ENCODE measurements at regions not wholly inside any gene's neighbourhood (a gene's known extent, or its start where the extent isn't known, plus 50 kb on each side); places are given as distances from the start of the nearest gene placed in this dataset.

DNA sequence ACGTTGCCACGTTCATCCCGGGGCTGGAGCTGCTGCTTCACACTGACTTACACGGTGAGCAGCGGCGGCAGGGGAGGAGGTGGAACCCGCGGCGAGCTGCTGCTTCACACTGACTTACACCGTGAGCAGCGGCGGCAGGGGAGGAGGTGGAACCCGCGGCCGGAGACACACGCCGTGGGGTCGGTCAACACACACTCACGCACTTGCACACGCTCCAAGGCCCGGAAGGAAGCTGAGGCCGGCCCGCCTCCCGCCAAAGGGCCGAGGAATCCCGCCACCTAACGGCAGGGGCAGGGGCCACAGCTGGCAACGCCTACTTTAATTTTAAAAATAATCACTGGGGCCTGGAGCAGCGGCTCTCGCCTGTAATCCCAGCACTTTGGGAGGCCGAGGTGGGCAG is 94.4 kb upstream of the FOXC1 start:
- DNase-seq (ENCODE audit: low read depth in 2 of 2), result no peak

DNA sequence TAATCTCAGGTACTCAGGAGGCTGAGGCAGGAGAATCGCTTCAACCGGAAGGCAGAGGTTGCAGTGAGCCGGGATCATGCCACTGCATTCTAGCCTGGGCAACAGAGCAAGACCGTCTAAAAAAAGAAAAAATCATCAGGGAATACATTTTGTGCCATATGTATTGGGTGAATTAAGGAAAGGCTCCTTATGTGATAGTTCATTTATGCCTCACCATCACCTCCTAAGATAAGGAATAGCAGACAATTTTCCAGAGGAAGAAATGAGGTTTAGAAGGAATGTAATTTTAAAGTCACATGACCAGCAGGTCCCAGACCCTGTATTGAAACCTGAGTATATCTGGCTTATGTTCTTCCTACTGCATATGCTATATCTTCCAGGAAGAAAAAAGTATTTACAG is 93.9 kb upstream of the FOXC1 start:
- no peak for DNase-seq (ENCODE audit: low read depth in 2 of 2)

DNA sequence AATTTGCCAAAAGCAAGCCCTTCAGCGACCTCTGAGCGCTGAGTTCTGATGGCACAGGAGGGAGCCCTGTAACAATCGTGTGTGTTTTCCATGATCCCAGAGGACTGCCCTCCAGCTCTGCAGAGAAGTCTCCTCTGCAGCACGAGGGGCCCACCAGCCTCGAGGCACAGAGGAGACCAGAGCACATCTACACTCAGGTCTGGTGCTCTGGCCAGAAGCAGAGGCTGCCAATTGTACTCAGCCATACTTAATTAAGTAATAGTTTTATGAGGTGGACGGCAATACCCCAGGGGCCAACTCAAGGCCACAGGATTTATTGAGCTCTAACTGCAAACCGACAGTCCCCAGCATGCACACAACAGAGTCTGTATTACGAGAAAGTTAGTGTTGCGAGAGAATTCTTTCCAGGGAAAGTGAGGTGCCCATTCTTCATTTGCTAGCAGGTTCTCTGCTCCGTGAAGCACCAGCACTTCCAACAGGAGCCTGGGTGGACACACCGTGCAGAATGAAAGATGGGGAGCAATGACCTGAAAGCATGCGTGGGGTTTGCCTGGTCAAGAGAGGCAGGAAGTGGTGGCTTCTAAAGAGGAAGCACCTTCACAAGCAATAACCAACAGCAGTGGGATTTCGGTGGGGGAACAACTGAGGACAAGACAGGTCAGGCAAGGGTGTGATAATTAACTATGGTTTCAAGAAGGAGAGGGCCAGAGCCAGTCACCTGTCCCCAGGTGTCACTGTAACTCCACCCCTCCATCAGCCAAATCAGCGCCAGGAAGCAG is 92.8 kb upstream of the FOXC1 start:
- no peak for DNase-seq (ENCODE audit: low read depth in 2 of 2)

DNA sequence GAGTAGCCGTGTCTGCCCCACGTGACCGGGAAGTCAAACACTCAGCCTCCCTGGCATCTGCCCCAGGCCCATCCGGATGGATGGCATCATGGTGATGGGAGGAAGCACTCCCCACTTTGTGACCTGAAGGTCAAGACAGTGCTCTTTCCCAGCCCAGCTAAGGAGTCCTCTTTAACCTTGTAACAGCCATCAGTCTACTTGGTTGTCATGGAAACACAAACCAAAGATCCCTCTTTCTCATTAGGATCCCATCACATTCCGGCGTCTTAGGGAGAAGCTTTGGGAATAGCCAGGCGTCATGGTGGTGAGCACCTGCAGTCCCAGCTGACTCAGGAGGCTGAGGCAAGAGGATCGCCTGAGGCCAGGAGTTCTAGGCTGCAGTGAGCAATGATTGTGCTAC is 90.9 kb upstream of the FOXC1 start:
- no peak for DNase-seq (ENCODE audit: low read depth in 2 of 2)

DNA sequence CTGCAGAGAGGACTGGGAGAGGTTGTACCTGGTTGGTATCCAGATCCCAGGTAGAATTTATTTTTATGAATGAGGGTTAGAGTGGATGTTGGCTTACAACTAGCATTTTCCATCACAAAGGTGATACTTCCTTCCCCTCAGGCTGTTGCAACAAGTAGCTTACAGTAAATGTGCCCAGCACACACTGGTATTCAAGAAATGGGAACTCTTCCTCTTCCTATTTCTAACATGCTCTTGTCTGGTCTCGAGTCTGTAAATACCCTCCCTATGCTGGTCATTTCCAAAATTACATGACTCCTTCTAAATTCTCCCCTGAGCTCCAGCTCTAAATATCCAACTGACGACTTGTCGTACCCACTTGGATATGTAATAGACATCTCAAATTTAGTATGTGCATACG is 90.1 kb upstream of the FOXC1 start:
- no peak for DNase-seq (ENCODE audit: low read depth in 2 of 2)

DNA sequence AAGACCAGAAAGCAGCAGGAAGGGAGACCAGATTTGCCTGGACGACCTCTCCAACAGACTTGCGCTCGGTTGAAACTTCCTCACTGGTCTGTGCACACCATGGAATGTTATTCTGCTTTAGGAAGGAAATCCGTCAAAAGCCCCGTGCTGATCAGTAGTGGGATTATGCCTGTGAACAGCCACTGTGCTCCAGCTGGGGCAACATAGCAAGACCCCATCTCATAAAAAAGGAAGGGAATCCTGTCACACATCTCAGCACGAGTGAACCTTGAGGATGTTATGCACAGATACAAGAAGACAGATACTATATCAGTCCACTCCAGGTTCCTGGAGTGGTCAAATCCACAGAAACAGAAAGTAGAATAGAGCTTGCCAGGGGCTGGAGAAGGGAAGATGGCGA is 86.9 kb upstream of the FOXC1 start:
- DNase-seq (ENCODE audit: low read depth in 2 of 2), result no peak

DNA sequence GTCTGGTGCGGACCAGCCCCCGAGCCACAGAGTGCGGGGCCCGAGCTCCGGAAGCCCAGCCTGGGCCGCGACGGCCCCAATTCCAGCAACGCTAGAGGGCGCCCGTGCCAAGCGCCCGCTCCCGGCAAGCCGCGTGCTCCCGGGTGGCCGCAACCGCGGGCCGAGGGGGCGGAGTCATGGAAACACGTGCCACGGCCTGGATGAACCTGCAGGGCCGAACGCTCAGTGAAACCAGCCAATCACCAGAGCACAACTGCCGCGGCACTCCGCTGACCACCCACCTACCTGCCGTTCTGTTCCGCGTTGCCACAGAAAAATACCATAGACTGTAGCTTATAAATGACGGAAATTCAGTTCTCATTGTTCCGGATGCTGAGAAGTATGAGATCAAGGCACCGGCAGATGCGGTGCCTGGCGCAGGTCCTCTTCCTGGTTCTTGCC is 85.7 kb upstream of the FOXC1 start:
- DNase-seq (ENCODE audit: low read depth in 2 of 2), result peak; percentile 20 to 25

DNA sequence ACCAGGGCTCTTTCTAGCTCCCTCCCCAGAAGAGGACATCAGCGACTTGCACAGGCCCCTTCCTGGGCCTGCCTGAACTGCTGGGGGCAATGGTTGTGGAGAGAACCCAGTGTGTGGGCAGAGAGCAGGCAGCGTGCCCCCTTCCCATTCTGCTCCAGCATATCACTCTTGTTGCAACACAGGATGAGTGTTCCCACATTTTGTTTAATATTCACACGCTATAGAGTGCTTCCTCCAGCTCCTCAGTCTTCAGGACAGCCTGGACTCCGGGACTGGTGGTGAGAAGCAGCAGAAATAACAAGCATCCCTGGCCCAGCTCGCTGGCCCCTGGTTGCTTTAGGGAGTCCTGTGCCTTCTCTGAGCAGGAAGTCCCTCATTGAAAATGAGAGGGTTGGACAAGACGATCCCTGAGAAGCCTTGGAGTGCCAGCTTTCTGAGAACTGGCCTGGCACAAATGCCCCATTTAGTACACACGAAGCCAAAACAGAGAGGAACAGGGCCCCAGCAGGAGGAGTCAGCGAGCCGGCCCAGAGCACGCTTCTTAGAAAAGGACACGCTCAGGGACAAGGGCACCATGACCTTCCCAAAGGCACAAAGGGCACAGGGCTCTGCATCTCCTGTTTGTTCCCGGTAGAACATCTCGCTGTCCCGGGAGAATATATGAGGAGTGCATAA is 84.2 kb upstream of the FOXC1 start:
- no peak for DNase-seq (ENCODE audit: low read depth in 2 of 2)

DNA sequence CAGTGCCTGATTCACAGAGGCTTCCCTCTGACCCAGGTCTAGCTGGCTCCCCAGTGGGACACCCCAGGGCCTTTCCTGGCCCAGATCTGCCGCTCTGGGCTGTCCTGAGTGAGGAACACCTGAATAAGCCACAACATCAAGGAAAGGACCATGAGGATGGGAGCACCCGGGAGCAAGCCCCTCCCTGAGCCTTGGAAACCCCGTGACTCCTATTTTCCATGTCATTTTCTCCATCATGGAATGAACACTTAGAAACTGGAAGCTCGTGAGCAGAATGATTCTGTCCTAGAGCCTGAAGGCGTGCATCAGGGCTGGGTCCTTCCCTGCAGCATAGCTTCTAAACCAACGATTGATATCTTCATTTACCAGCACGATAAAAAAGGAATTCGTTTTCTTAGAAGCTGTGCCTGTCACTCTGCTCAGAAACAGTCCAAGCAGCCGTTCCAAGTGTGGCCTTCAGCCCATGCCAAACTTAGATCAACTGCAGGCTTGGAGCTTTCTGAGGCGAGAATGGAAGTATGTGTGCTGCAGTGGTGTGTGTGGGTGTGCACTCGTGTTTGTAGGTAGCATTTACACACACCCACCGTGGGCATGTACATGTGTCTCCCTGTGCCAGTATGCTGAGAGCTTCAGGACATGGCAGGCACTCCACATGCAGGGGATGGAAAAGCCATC is 83.2 kb upstream of the FOXC1 start:
- DNase-seq (ENCODE audit: low read depth in 2 of 2), result no peak

DNA sequence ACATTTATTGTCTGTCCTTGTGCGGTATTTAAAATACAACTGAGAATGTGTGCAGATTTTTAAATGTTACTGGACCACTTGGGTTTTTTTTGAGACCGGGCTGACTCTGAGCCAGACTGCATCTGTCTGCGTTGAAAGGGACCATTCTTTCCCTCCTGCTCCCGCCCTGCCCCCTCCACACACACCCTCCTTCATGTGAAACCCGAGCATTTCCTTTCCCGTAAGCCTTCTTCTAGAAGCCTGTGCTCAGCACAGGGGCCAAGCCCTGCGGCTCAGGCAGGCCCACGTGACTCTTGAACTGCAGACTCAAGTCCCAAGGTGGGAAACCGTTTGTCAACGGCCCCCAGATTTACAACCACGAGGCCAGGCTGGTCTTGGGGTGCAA is 82.7 kb upstream of the FOXC1 start:
- peak; percentile 21 to 22 for DNase-seq (ENCODE audit: low read depth in 2 of 2)

DNA sequence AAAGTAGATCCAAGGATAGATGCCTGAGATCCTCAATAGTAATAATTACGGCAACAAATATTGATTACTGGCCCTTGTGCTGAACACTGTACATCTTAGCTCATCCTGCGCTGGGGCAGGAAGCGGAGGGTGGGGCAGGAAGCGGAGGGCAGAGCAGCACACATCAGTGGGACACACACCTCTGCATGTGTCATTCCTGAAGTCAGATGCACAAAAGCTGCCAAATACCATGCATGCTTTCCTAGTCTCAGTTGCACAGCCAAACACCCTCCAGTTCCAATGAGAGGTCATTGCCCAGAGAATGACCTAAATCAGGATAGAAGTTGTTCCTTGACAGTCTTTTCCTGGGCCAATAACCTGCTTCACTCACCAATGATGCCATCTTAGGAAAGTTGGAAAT is 74.4 kb upstream of the FOXC1 start:
- DNase-seq (ENCODE audit: low read depth in 2 of 2), result no peak

DNA sequence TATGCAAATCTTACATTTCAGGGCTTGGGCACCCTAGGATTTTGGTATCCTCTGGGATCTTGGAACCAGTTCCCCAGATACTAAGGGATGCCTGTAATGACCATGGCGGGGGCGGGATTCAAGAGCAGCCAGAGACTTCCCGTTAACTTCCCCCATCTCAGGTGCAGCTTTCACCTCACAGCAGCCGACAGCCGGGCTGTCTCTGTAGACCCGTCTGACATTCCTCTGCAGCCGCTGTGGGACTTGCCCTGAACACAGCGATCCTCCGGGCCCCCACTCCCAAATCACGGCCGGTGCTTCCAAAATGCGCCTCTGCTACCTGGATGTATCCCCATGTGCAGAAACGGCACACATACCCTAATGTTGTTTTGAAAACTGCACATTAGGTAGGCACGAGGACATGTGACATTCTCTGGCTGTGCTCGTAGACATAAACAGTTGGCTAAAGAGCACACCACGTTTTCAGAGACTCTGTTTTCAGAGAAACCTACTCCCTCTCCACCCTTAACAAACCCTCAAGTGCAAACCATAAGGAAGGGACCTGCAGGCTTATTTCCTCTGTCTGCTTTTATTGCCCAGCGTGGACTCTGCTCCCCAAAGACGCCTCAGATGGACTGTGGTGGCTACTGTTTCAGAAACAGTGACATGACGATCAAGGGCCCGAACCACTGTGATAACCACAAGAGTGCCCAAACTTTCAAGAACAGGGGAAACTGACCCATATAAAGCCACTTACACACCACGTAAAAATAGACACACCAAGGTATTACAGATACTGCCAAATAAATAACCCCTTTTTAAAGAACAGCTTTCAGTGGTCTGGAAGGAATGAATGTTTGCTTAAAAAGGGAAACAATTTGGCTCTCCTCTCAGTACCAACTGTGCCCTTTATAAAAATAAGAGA is 72.9 kb upstream of the FOXC1 start:
- DNase-seq (ENCODE audit: low read depth in 2 of 2), result no peak

DNA sequence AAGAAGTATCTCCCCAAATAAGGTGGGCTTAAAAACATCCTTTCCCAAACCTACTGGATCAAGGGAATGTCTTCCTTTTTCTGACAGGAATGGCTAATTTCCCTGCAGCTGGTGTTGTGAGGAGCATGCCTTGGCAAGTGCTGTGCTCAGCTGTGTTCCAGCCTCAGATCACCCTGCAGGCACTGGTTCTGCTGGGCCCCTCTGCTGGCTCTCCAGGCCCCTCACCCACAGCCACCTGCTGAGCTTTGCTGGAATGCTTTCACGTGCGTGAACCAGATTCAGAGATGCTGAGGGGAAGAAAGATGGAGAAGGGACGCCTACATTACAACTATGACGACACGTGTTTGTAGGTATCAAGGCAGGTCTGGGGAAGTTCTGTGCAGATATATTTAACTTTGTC is 71.3 kb upstream of the FOXC1 start:
- no peak for DNase-seq (ENCODE audit: low read depth in 2 of 2)

DNA sequence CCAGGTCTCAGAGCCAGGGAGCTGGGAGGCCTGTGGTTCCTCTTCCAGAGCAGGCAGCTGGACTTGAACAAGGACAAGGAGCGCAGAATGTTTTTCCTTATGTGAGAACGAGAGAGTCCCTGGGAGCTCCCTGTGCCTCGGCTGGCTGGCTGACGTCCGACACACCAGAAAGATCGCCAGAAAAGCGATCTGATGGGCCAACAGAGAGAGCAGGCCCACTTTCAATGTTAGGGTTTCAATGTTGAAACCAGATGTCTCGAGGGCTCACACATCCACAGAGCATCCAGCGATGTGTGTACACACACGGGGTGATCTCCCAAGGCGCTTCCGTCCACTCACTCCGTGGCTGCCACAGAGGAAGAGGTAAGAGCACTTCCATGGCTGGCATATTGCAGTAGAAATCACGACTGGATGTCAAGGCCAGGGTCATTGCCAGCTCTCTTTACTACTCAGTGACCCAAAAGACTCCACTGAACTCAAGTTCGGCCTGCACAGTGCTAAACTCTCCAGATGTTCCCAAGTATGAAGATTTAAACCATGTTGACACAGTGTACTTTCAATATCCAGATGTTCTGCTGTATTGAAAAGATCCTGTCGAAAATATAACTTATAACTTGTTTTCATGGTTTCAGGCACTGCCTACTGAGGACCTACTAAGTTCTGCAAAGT is 70.8 kb upstream of the FOXC1 start:
- DNase-seq (ENCODE audit: low read depth in 2 of 2), result no peak

DNA sequence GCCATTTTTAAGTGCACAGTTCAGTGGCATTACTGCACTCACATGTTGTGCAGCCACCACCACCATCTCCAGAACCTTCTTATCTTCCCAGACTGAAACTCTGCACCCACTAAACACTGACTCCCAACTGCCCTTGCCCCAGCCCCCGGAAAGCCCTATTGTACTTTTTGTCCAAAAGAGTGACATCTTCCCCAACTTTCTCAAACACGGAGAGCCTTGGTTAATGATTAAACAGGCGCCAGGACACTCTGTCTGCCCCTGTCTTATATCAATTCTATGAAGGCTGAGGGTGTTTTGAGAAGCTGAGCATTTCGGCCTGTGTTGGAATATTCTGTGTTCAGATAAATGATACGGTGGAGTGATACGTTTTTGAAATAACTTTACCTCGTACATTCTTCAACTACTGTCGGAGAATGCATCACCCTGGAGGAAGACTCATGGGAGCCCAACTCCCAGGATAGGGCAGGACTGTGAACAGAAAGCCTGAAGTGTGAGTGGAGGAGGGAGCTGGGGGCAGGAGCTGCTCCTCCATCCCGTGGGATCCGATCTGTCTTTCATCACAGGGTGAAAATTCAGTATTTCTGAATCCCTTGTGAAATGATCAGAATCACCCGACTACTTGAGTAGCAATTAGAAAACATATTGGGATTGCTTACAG is 68.7 kb upstream of the FOXC1 start:
- DNase-seq (ENCODE audit: low read depth in 2 of 2), result no peak

DNA sequence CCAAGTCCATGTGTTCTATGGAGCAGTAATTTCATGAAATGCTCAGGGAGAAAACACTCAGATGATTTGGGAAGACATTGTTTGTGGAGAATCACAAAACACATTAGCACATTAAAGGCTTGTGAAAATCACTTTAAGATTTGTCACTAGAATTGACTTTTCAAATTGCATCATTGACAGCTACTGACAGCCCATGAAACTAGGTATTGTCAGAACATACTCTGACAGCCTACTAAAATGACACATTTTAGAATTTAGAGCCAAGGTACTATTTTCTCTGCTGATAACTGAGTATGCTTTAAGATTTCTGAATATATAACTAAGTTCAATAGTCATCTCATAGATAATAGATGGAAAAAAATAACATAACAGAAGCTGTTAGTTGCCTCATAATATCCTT is 67.4 kb upstream of the FOXC1 start:
- DNase-seq (ENCODE audit: low read depth in 2 of 2), result no peak

DNA sequence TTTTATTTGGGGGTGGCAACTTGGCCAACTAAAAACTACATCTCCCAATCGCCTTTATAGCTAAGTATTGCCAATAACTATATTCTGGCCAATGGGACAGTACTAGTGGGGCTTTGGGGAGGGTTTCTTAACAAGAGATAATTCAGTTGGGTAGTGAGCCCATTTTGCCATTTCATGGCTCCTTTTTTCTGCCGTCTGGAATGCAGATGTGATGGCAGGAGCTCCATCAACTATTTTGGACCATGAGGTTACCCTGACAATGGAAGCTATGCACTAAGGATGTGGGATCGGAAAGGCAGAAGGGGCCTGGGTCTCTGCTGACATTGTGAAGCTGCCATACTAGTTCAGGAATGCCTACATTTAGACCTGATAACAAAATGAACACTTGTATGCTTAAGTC is 67.0 kb upstream of the FOXC1 start:
- no peak for DNase-seq (ENCODE audit: low read depth in 2 of 2)

DNA sequence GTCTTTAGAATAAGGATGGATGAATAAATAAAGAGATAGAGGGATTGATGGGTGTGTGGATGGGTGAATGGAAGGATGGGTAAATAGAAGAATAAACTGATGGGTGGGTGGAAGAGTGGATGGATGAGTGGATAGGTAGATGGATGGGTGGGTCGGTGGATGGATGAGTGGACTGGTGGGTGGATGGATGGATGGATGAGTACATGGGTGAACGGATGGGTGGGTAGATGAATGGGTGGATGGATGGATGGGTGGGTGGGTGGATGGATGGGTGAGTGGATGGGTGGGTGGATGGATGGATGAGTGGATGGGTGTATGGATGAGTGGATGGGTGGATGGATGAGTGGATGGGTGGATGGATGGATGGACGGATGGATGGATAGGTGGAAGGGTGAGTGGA is 65.7 kb upstream of the FOXC1 start:
- DNase-seq (ENCODE audit: low read depth in 2 of 2), result no peak

DNA sequence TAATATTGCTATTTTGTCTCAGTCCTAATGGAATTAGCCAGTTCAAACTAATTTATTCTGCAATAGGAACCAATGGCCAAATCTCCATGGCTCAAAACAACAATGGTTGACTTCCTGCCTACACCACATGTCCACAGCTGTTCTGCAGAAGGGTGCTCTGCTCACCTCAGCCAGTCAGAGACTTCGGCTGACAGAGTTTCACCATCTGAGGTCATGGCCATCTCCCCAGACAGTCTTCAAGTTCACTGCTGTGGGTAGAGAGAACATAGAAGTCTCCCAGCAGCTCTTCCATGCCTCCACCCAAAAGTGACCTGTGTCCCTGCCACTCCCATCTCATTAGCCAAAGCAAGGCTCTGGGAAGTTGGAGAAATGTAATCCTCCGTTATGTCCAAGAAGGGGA is 65.1 kb upstream of the FOXC1 start:
- no peak for DNase-seq (ENCODE audit: low read depth in 2 of 2)

DNA sequence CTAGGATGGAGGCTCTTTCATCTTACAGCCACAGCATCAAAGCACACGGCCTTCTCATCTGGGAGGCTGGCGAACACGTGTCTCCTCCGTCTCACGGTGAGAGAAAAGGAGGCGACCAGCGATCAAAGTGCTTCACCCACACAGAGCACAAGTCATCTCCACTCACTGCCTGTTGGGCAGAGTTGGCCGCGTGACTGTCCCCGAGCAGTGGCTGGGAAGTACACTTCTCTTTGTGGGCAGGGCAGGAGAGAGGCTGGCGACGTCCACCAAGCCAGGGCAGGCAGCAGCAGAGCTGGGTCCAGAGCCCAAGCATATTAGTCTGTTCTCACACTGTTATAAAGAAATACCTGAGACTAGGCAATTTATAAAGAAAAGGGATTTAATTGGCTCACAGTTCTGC is 64.1 kb upstream of the FOXC1 start:
- DNase-seq (ENCODE audit: low read depth in 2 of 2), result no peak

DNA sequence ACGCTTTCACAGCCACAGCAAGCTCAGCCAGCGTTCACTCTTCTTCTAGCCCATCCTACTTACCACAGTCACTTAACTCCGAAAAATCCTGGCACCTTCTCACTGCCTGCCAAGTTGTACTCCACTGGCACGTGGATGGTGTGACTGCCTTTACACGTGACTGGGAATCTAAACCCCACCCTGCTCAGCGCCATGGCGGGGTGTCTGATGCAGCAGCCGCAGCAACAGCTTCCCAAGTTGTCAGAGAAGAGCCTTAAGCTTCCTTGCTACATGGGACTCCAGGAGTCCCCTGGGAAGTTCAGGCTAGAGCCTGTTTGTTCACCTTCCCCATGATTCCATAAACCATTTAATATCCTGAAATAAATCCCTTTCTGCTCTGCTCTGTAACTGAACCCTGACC is 61.9 kb upstream of the FOXC1 start:
- no peak for DNase-seq (ENCODE audit: low read depth in 2 of 2)

Data from fibroblast of skin of left biceps (primary cell).